Activated CD4-positive, alpha-beta T cell treated with anti-CD3 and anti-CD28 coated beads, Interleukin-2, amount 50 U/mL, for 16 hours (primary cell): ENCODE measurements at regions not wholly inside any gene's neighbourhood (a gene's known extent, or its start where the extent isn't known, plus 50 kb on each side); places are given as distances from the start of the nearest gene placed in this dataset.

Experiments used
- DNase-seq: peaks from one replicate; pipeline ENCODE4 v3.0.0-alpha.2; 2020

DNA sequence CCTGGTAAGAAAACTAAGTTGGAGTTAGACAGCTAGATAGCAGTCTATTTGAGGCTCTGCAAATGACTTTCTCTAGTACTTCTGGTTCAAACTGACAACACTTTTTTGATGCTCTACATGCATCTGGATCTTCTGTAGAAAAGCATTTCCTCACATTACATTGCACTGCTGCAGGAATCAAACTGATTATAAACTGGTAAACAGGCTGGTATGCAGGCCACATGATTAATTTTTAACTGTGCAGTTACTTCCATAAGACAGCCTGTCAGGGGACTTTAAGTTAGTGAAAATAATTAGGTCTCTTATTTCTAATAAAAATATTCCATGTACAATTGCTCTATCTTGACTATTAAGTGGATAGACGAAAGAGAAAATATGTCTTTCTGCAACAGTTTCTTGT is 550.0 kb upstream of the ALCAM start:
- no peak for DNase-seq

DNA sequence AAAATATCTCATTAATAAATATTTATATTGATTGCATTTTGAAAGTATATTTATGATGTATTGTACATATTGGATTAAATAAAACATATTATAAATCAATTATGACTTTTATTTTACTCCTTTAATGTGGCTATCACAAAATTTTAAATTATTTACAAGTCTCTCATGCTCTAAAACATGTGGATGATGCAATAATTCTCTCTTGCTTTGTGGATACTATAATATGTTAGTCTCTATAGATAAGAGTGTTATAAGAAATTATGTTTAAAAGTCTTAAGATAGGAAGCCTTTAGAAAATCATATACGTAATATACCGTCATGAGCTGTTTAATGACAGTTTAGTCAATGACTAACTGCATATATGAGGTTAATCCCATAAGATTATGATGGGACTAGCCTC is 547.4 kb upstream of the ALCAM start:
- DNase-seq = no peak

DNA sequence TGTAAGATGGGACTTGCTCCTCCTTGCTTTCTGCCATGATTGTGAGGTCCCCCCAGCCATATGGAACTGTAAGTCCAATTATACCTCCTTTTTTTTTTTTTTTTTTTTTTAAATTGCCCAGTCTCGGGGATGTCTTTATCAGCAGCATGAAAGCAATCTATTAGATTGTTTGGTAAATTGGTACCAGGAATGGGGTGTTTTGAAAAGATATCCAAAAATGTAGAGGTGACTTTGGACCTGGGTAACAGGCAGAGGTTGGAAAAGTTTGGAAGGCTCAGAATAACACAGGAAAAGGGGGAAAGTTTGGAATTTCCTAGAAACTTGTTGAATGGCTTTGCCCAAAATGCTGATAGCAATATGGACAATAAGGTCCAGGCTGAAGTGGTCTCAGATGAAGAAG is 545.8 kb upstream of the ALCAM start:
- DNase-seq = no peak

DNA sequence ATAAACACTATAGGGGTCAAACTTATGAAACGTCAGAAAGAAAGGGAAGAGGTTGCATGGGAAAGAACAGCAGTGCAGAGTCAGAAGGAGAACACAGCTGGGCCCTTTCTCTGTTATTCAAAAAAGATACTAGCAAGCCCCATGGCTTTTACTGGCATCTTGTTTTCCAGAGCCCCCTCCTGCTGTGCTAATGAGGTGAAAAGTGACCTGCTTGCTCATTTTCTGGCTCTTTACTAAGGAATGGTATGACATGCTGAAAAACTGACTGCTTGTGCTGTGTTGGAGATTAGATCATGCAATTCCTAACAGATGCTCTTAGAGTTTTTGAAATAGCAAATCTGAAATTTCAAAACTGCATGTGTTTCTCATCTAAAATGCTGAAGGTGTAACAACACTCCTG is 541.6 kb upstream of the ALCAM start:
- DNase-seq = no peak

DNA sequence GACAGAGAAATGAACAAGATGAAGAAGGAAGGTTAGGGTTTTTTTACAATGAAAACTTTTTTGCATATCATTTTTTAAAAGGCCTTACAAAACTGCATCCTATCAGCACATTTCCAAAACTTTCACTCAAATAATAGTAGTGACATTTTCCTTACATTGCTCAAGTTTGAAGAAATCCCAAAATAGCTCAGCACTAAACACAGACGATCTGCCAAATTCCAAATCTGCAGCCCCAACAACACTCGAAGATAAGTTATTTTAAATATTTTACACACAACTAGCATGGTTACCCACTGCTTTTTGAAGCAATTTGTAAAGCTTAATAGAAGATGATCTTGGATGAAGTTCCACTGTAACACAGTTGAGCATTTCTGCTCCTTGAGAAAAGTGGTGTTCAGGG is 535.6 kb upstream of the ALCAM start:
- DNase-seq = no peak

DNA sequence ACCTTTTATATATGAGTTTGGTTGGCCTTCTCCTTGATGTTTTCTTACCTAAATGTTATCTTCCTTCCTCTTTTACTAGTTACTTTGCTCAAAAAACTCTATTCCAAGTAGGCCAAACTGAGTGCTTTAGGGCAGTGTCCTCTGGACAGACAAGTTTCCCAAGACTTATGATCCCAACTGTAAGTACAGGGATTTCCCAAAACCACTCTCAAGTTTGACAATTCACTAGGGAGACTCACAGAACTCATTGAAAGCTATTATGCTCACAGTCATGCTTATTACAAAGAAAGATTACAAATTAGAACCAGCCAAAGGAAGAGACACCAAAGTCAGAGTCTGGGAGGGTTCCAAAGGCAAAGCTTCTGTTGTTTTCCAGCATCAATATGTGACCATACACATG is 534.2 kb upstream of the ALCAM start:
- DNase-seq = no peak

DNA sequence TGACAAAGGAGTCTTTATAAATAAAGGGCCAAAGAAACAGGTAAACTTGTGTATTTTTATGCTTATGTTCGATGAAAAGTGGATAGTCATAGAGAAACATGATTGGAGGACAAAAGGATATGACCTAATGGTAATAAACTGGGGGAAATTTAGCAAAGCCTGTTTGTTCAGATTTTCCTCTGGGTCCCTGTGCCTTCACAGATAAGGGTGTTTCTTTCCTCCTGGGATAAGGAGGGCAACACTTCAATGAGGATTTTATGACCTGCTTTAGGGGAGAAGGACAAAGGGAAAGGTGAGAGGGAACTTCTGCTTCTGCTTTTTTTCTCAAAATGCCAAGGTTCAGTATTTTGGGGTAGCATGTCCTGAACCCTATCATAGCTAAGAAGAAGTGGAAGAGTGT is 531.3 kb upstream of the ALCAM start:
- no peak for DNase-seq

DNA sequence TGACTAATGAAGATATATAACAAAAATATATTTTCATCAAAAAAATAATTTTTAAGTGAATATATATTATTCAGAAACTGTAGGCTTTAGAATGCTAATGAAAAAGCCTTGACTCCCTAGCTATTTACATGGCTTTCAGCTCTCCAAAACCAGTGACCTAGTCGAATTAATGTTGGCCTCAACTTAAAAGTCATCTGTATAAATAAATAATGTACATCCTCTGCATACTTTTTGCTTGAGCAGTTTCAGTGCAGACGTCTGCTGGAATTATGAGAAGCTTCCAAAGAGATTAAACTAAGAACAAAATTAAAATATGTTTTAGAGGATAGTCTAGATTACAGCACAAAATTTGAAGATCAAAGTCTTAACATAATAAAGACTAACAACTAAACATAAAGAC is 520.4 kb upstream of the ALCAM start:
- DNase-seq = no peak

DNA sequence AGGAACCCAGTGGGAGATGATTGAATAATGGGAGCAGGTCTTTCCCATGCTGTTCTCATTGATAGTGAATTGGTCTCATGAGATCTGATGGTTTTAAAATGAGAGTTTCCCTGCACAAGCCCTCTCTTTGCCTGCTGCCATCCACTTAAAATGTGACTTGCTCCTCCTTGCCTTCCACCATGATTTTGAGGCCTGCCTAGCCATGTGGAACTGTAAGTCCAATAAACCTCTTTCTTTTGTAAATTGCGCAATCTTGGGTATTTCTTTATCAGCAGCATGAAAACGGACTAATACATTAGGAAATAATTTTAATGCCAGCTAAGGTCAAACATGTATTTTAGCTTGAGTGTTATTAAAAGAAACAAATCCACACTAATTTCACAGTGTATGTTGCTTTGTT is 517.6 kb upstream of the ALCAM start:
- DNase-seq = no peak

DNA sequence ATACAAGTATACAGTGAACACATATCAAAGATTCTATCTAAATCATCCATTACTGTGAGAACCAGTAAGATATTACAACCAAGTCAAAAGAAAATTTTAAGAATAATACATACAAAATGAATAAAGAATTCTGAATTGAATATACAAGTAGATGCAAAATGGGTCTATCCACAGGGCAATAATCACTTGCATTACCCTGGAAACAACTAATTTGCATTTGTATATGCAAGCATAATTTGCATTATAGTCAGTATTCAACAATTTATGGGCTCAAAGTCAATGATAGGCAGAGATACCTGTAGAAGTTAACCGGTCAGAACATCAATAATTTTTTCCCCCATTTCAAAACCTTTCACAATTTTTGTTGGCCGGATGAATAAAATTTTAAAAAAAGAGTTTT is 512.2 kb upstream of the ALCAM start:
- no peak for DNase-seq

DNA sequence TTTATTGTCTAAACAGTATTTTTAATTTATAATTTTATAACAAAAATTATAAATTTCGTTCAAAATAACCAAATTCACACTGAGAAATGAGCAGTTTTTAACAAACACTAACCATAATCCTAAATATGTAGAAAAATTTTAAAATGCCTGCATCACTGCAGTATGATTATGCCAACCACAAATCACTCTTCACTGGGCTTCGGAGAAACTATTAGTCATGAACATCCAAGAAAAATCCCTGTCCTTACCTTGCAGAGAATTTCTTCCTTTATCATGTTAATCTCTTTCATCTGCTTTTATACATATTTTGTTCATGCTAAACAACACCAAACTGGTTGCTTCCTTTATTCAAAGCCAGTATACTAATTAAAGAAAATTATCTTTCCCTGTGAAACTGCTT is 511.0 kb upstream of the ALCAM start:
- DNase-seq = no peak

DNA sequence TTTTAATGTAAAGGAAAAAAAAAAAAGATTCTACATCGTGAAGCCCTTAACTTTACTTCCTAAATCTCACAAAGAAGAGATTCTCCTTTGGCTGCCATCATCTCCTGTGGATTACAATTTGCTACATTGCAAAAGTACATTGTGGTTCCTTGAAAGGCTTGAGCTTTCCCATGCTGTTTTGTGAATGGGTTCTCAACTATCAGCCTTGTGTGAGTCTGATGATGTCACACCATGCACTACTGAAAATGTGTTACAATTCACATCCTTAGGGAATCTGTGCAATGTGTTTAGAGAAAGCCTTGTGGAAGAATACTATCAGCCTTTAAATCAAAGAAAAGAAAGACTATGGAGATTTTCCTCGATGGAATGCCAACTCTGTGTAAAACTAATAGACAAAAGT is 510.0 kb upstream of the ALCAM start:
- DNase-seq = no peak

DNA sequence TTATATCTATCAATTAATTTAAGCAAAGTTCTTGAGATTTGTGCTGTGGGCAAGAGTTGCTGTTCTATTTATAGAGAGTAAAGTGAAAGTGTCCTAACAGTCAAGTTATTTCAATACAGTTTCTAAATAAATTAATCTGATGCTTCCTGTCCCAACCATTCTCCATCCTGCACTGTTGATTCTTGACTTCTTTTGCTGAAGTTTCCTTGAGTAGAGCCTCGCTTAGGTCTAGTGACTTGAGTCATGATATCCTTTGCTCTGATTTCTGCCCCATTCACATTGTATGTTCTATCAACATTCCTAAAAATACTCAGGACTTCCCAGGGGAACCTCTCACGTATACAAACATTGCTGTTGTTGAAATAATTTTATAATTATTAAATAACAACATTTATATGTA is 498.4 kb upstream of the ALCAM start:
- no peak for DNase-seq

DNA sequence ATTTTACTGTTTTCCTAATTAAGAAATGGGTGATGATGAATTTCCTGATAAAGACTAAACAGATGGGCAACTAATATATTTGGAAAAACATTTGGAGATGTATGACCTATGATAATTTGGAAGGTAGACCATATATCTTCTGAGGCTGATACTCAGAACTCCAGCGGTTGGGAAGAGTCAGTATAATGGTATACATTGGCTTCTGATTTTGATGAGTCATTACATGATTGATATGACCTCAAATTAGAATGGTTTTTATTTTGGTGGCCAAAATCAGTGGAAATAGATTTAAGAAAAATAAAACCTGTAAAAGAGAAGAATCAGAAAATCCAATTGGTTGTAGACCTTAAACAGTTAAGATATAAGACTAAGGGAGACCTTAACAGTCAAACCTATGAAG is 496.4 kb upstream of the ALCAM start:
- no peak for DNase-seq

DNA sequence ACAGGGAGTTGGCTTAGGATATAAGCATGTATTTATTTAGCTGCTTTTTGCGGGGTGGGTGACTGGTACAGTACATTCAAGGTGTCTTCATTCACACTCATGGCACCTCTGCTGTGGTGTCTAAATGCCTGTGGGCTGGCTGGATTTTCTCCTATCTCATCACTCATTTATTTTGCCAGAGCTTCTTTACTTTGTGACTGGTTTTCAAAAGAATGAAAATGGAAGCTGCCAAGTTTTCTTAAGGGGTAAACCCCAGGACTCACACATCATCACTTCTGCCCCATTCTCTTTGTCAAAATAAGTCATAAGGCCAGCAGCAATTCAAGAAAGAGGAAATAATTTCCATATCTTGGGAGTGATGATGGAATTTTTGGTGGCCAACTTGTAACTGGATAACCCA is 493.4 kb upstream of the ALCAM start:
- no peak for DNase-seq

DNA sequence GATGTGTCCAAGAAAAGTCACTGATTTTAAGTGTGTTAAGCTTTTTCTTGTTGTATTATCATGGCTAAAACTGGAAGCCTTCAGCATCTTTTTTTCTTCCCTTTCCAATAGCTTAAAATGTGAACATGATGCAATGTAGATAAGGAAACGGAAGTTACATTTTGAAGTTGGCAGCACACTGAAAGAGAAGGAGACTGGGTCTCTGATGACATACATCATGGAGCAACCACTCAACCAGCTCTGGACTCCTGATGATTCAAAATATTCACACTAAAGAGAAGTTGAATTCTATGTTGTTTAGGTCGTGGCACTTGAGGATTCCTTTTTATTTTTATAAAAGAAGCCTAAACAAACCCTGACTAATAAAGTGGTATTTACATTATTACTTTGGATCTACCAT is 488.3 kb upstream of the ALCAM start:
- no peak for DNase-seq

DNA sequence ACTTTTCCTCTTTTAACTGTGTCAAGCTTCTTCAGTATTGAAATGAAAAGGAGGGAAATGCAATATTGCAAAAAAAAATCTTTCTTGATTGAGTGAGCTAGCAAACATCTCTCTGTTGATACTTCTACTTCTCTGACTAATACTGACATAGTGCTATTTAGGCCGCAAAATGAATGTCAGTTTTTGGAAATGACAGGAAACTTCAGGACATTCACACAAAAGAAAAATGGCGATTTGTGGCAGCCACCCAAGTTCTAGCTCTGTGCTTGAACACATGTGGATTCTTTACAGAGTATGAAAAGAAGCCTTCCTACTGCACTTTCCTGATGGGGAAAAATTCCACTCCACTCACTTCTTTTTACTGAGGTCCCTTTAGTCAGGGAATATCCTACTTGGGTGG is 486.8 kb upstream of the ALCAM start:
- DNase-seq = no peak

DNA sequence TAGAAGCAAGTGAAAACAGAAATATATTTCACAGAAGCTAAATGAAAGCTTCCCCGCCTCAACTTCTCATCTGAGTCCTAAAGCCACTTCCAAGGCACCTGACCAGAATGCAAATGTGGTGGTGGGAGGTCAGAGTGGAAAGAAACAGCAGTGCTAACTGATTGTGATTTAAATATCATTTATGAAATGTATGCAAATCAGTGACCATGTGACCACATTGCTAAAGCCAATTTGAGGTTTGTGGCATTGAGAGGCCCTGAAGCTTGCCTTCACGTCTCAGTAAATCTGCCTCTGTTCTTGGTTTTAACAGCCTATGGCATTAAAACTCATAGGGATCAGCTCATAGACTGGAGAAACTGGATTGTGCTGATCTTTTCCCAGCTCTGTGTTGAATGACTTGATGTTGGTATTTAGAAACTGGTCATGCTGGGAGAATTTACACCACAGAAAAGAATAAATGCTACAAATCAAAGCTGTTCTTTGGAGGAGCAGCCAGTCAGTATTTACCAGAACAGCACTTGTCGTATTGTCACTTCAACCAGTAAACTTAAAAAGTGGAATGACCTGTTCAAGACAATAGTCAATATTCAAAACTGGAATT is 481.4 kb upstream of the ALCAM start:
- DNase-seq = no peak

DNA sequence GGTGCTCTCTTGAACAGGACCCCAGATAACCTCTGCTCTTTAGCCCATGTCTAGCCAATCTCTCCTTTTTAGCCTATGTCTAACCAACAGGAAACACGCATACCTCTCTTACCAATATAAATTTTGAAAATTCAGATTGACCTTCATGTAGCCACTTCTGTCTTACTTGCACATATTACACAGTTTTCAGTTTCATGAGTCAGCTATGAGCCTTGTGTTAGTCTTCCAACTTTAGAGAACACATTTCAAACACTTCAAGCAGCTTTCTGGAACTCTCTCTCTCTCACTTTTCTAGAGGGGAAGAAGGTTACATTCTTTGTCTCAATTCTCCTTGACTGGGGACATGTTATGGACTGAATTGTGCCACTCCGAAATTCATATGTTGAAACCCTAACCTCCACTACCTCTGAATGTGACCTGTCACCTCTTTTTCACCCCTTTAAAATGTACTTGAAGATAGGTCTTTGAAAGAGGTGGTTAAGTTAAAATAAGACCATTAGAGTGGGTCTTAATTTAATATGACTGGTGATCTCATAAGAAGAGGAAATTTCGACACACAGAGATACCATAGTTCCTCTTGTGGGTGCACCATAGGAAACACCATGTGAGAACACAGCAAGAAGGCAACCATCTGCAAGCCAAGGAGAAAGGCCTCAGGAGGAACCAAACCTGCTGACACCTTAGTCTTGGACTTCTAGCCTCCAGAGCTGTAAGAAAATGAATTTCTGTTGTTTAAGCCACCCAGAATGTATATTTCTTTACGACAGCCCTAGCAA is 480.3 kb upstream of the ALCAM start:
- no peak for DNase-seq

DNA sequence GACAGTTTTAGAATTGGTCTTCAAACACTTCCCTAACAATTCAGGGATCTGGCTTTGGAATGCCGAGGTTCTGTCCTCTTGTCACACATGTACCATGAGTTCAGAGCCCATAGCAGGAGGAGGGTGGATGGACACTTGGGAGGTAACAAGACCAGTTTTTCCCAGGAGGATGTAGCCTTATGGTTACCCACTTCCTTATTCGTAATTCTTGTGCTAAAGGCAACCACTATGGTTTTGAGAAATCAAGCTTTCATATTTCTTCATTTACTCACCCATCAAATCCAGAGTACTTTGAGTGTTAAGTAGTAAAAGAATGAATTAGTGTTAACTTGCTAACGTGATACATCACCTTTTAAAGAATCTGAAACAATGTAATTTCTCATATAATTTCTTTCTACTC is 479.6 kb upstream of the ALCAM start:
- DNase-seq = no peak

DNA sequence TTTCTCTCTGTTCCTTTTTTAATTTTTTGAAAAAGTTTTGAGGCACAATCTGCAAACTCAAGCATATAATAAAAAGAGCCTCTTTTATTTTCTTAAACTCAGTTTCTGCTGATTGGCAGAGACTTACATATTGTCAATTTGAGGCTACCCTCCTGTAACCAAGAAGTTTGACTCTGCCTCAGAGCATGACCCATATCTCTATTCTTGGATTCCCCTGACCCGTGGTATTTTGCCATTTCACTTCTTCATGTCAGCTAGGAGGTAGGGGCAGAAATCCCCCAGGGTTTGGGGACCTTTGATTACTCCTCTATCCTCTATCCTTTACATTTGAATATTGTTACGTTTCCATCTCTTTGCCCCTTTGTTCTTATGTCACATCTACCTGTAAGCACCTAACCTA is 479.1 kb upstream of the ALCAM start:
- DNase-seq = no peak

DNA sequence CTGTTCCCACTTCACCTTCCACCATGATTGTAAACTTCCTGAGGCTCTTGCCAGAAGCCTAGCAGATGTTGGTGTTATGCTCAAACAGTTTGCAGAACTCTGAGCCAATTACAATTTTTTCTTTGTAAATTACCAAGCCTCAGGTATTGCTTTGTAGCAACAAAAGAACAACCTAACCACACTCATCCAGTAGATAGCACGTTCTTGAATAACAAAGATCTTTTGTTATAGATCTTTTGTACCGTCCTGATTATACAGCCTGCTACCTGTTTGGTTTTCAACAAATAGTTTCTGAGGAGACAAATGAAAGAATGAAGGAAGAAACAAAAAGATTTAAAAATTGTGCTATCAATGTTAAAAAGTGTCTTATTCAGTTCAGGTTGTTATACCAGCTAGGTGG is 474.7 kb upstream of the ALCAM start:
- no peak for DNase-seq

DNA sequence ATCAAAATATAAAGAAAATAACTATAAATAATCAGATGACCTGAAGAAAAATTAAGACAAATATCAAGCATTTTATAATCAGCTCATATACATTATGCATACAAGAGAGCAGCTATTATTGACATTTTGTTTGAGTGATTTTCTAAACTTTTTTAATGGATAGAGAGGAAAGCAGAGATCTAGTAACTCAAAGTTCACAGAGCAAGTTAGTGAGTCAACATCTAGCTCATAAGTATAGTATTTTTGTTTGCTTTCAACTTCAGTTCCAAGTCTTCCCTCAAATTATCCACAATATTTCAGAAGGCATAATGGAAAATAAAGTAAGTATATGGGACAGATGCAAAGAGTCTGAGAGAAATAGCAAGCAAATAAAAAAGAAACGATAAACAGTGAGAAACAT is 470.1 kb upstream of the ALCAM start:
- DNase-seq = no peak

DNA sequence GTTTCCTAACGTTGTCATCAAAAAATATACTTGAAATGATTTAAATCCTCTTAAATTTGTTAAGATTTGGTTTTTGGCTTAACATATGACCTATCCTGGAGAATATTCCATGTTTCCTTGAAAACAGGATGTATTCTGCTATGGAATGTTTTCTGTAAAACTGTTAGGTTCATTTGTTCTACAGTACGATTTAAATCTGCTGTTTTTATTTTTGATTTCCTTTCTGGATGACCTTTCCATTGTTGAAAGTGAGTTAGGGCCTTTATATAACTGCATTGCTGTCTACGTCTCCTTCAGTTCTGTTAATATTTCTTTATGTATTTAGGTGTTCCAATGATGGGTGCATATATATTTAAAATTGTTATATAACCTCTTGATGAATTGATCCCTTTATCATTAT is 465.3 kb upstream of the ALCAM start:
- no peak for DNase-seq

DNA sequence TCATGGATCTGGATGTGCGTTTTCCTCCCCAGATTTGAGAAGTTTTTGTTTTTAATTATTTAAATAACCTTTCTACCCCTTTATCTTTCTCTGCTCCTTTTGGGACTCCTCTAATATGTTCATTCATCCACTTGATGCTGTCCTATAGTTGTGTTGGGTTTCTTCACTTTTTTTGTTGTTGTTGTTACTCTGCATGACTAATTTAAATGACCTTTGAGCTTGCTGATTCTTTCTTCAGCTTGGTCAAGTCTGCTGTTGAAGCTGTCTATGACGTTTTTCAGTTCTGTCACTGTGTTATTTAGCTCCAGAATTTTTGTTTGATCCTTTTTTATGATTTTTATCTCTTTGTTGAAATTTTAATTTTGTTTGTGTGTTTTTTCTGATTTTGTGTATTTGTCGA is 463.6 kb upstream of the ALCAM start:
- DNase-seq = no peak
